Stimulated activated CD8-positive, alpha-beta memory T cell treated with anti-CD3 and anti-CD28 coated beads, Interleukin-4, amount 100 ng/mL, for 48 hours (primary cell): ENCODE measurements at regions not wholly inside any gene's neighbourhood (a gene's known extent, or its start where the extent isn't known, plus 50 kb on each side); places are given as distances from the start of the nearest gene placed in this dataset.
"Not testable (repeated sequence)": the region's sequence is repeated elsewhere in the genome, so short reads cannot be mapped to it uniquely, and the experiment has no call there.

Experiments used
- DNase-seq: peaks from one replicate; pipeline ENCODE4 v3.0.0-alpha.2; 2020

- no peak for DNase-seq
Observed at GRCh38 chr5:89168766-89169165, 285.8 kb upstream of the MEF2C start.

GRCh38 chr5:89164703-89165102 is 281.7 kb upstream of the MEF2C start:
- not testable (repeated sequence) for DNase-seq

GRCh38 chr5:89156226-89156625 is 273.2 kb upstream of the MEF2C start:
- no peak for DNase-seq

- DNase-seq: no peak
Observed at GRCh38 chr5:89147031-89147430, 264.0 kb upstream of the MEF2C start.

GRCh38 chr5:89137148-89137547 is 254.2 kb upstream of the MEF2C start:
- DNase-seq: no peak

- no peak for DNase-seq
Observed at GRCh38 chr5:89133975-89134374, 251.0 kb upstream of the MEF2C start.

GRCh38 chr5:89133129-89133528 is 250.1 kb upstream of the MEF2C start:
- DNase-seq: no peak

GRCh38 chr5:89130851-89131250 is 247.9 kb upstream of the MEF2C start:
- no peak for DNase-seq

- no peak for DNase-seq
Observed at GRCh38 chr5:89129941-89130340, 247.0 kb upstream of the MEF2C start.

- no peak for DNase-seq
Observed at GRCh38 chr5:89128906-89129625, 246.1 kb upstream of the MEF2C start.

- DNase-seq: no peak
Observed at GRCh38 chr5:89128092-89128491, 245.1 kb upstream of the MEF2C start.

GRCh38 chr5:89127191-89127590 is 244.2 kb upstream of the MEF2C start:
- DNase-seq: no peak

GRCh38 chr5:89125372-89125771 is 242.4 kb upstream of the MEF2C start:
- no peak for DNase-seq

- DNase-seq: no peak
Observed at GRCh38 chr5:89123581-89123980, 240.6 kb upstream of the MEF2C start.

GRCh38 chr5:89120719-89121118 is 237.7 kb upstream of the MEF2C start:
- no peak for DNase-seq

- no peak for DNase-seq
Observed at GRCh38 chr5:89117124-89117644, 234.2 kb upstream of the MEF2C start.

GRCh38 chr5:89110916-89111646 is 228.1 kb upstream of the MEF2C start:
- no peak for DNase-seq

GRCh38 chr5:89106480-89106879 is 223.5 kb upstream of the MEF2C start:
- DNase-seq: no peak

- DNase-seq: no peak
Observed at GRCh38 chr5:89105836-89106235, 222.9 kb upstream of the MEF2C start.

- DNase-seq: no peak
Observed at GRCh38 chr5:89105171-89105695, 222.2 kb upstream of the MEF2C start.

GRCh38 chr5:89098199-89098756 is 215.3 kb upstream of the MEF2C start:
- no peak for DNase-seq

- no peak for DNase-seq
Observed at GRCh38 chr5:89097103-89097502, 214.1 kb upstream of the MEF2C start.

GRCh38 chr5:89095341-89095740 is 212.4 kb upstream of the MEF2C start:
- no peak for DNase-seq

- no peak for DNase-seq
Observed at GRCh38 chr5:89090037-89090436, 207.1 kb upstream of the MEF2C start.
